ENCODE measurements at regions not wholly inside any gene's neighbourhood (a gene's known extent, or its start where the extent isn't known, plus 50 kb on each side); places are given as distances from the start of the nearest gene placed in this dataset.
"Not testable (repeated sequence)": the region's sequence is repeated elsewhere in the genome, so short reads cannot be mapped to it uniquely, and the experiment has no call there.

- DNase-seq (ENCODE audit: low read depth), result no peak
Observed at GRCh38 chr1:219560856-219561255, 52.0 kb downstream of the ZC3H11B start.

GRCh38 chr1:219559899-219560298 lies 53.0 kb downstream of the ZC3H11B start:
- DNase-seq (ENCODE audit: low read depth), result no peak

GRCh38 chr1:219555806-219556205 lies 57.1 kb downstream of the ZC3H11B start:
- DNase-seq (ENCODE audit: low read depth), result no peak

- no peak for DNase-seq (ENCODE audit: low read depth)
Observed at GRCh38 chr1:219555031-219555692, 57.7 kb downstream of the ZC3H11B start.

- DNase-seq (ENCODE audit: low read depth), result no peak
Observed at GRCh38 chr1:219553934-219554502, 58.9 kb downstream of the ZC3H11B start.

- no peak for DNase-seq (ENCODE audit: low read depth)
Observed at GRCh38 chr1:219550201-219550600, 62.7 kb downstream of the ZC3H11B start.

GRCh38 chr1:219549215-219549614 lies 63.7 kb downstream of the ZC3H11B start:
- no peak for DNase-seq (ENCODE audit: low read depth)

- no peak for DNase-seq (ENCODE audit: low read depth)
Observed at GRCh38 chr1:219548386-219548785, 64.5 kb downstream of the ZC3H11B start.

- DNase-seq (ENCODE audit: low read depth), result not testable (repeated sequence)
Observed at GRCh38 chr1:219545756-219546155, 67.1 kb downstream of the ZC3H11B start.

GRCh38 chr1:219544163-219544846 lies 68.6 kb downstream of the ZC3H11B start:
- no peak for DNase-seq (ENCODE audit: low read depth)

- no peak for DNase-seq (ENCODE audit: low read depth)
Observed at GRCh38 chr1:219542828-219543518, 69.9 kb downstream of the ZC3H11B start.

GRCh38 chr1:219541946-219542345 lies 71.0 kb downstream of the ZC3H11B start:
- no peak for DNase-seq (ENCODE audit: low read depth)

GRCh38 chr1:219539645-219540254 lies 73.2 kb downstream of the ZC3H11B start:
- no peak for DNase-seq (ENCODE audit: low read depth)

GRCh38 chr1:219538886-219539285 lies 74.0 kb downstream of the ZC3H11B start:
- no peak for DNase-seq (ENCODE audit: low read depth)

GRCh38 chr1:219537223-219537631 lies 75.7 kb downstream of the ZC3H11B start:
- no peak for DNase-seq (ENCODE audit: low read depth)

GRCh38 chr1:219536038-219536437 lies 76.9 kb downstream of the ZC3H11B start:
- DNase-seq (ENCODE audit: low read depth), result no peak

- DNase-seq (ENCODE audit: low read depth), result no peak
Observed at GRCh38 chr1:219534991-219535390, 77.9 kb downstream of the ZC3H11B start.

GRCh38 chr1:219533280-219533679 lies 79.6 kb downstream of the ZC3H11B start:
- no peak for DNase-seq (ENCODE audit: low read depth)

- DNase-seq (ENCODE audit: low read depth), result no peak
Observed at GRCh38 chr1:219529116-219529515, 83.8 kb downstream of the ZC3H11B start.

GRCh38 chr1:219528633-219529032 lies 84.3 kb downstream of the ZC3H11B start:
- no peak for DNase-seq (ENCODE audit: low read depth)

- DNase-seq (ENCODE audit: low read depth), result no peak
Observed at GRCh38 chr1:219527994-219528393, 84.9 kb downstream of the ZC3H11B start.

GRCh38 chr1:219526074-219526473 lies 86.8 kb downstream of the ZC3H11B start:
- no peak for DNase-seq (ENCODE audit: low read depth)

Measured in stimulated activated CD4-positive, alpha-beta T cell treated with anti-CD3 and anti-CD28 coated beads, Interleukin-2, amount 100 ng/mL, for 4 hours (primary cell).